Neural cell (in vitro differentiated cells): ENCODE measurements at regions not wholly inside any gene's neighbourhood (a gene's known extent, or its start where the extent isn't known, plus 50 kb on each side); places are given as distances from the start of the nearest gene placed in this dataset.

ENCODE experiments used
- CTCF ChIP-seq: fragments of 450-650 bp; IDR thresholded peaks from 2 replicates; pipeline ENCODE4 v1.5.1; 2014; ENCODE audit warnings: antibody characterized with exemption, mild to moderate bottlenecking, moderate library complexity; ENCODE audit not compliant: poor library complexity, severe bottlenecking
- EZH2 ChIP-seq: fragments of 200-600, 300-800 bp; shearing (Covaris generic), sonication (generic); IDR thresholded peaks from 2 replicates; pipeline ENCODE4 v1.6.1; 2014; ENCODE audit warnings: antibody characterized with exemption, low read length, borderline replicate concordance, mild to moderate bottlenecking; ENCODE audit not compliant: insufficient read depth, poor library complexity, severe bottlenecking
- MXI1 ChIP-seq: fragments of 450-650 bp; conservative IDR thresholded peaks from 2 replicates; pipeline ENCODE4 v1.6.1; 2014; ENCODE audit warnings: antibody characterized with exemption, mild to moderate bottlenecking; ENCODE audit not compliant: poor library complexity, severe bottlenecking
- RAD21 ChIP-seq: fragments of 450-650 bp; conservative IDR thresholded peaks from 2 replicates; pipeline ENCODE4 v1.6.1; 2014; ENCODE audit warnings: antibody characterized with exemption, mild to moderate bottlenecking, moderate library complexity

GRCh38 chr2:147538088-147538487, 306.7 kb upstream of the ACVR2A start:
- TF ChIP-seq RAD21: no peak
- TF ChIP-seq EZH2: no peak
- TF ChIP-seq CTCF: no peak
- TF ChIP-seq MXI1: no peak
